ENCODE measurements at regions not wholly inside any gene's neighbourhood (a gene's known extent, or its start where the extent isn't known, plus 50 kb on each side); places are given as distances from the start of the nearest gene placed in this dataset.

- no peak for DNase-seq (ENCODE audit: low read depth)
Observed at GRCh38 chr11:115848080-115848479, 343.9 kb upstream of the CADM1 start.

GRCh38 chr11:115845872-115846271 lies 341.7 kb upstream of the CADM1 start:
- DNase-seq (ENCODE audit: low read depth): no peak

- no peak for DNase-seq (ENCODE audit: low read depth)
Observed at GRCh38 chr11:115843685-115844084, 339.5 kb upstream of the CADM1 start.

GRCh38 chr11:115843111-115843510 lies 338.9 kb upstream of the CADM1 start:
- no peak for DNase-seq (ENCODE audit: low read depth)

- DNase-seq (ENCODE audit: low read depth): no peak
Observed at GRCh38 chr11:115820026-115820425, 315.8 kb upstream of the CADM1 start.

- no peak for DNase-seq (ENCODE audit: low read depth)
Observed at GRCh38 chr11:115819014-115819413, 314.8 kb upstream of the CADM1 start.

DNA sequence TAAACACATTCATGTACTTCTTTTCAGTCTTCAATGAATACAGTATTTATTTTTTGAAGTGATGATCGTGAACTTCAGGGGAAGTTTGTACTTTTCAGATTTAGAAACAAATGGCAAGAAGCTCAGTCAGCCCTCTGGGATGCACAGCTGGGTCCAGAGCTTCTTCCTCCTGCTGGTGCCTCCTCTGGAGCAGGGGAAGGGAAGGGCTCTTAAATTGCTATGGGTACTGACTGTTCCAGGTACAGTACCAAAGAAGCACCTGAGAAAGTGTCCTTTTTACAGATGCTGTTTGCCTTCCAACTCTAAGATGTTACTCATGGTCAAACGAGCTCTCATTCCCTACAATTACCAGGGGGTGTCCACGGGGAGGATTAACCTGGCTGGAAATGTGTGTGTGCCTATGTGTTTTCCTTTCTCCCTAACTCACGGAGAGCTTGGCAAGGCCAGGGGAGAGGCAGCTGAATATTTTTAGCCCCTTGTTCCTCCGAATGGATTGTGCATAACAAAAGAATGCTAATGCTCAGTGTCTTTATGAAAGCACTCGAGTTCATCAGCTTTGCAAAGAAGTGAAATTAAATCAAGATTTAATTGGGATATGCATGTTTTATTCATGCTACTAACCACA lies 313.7 kb upstream of the CADM1 start:
- no peak for DNase-seq (ENCODE audit: low read depth)

GRCh38 chr11:115808351-115808940 lies 304.2 kb upstream of the CADM1 start:
- DNase-seq (ENCODE audit: low read depth): no peak

GRCh38 chr11:115806056-115806455 lies 301.8 kb upstream of the CADM1 start:
- DNase-seq (ENCODE audit: low read depth): no peak

- DNase-seq (ENCODE audit: low read depth): no peak
Observed at GRCh38 chr11:115803073-115803740, 299.0 kb upstream of the CADM1 start.

DNA sequence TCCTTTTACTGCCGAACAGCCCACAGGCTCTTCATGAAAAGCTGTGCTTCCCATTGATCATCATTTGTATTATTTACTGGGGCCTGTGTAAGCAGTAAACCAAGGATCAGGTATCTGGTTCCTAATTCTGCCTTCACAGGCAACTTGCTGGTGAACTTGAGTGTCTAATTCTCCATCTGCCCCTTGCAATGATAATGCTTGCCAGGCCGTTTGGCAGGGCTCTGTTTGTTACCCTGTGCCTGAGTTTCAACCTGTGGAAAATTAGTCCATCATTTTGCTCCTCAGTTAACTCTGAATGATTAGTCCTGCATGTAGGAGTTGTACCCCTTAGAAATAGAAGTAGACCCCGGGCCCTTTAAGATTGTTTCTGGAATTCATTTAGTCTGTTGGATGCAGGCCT lies 298.4 kb upstream of the CADM1 start:
- no peak for DNase-seq (ENCODE audit: low read depth)

- no peak for DNase-seq (ENCODE audit: low read depth)
Observed at GRCh38 chr11:115792903-115793302, 288.7 kb upstream of the CADM1 start.

GRCh38 chr11:115787302-115787701 lies 283.1 kb upstream of the CADM1 start:
- DNase-seq (ENCODE audit: low read depth): no peak

DNA sequence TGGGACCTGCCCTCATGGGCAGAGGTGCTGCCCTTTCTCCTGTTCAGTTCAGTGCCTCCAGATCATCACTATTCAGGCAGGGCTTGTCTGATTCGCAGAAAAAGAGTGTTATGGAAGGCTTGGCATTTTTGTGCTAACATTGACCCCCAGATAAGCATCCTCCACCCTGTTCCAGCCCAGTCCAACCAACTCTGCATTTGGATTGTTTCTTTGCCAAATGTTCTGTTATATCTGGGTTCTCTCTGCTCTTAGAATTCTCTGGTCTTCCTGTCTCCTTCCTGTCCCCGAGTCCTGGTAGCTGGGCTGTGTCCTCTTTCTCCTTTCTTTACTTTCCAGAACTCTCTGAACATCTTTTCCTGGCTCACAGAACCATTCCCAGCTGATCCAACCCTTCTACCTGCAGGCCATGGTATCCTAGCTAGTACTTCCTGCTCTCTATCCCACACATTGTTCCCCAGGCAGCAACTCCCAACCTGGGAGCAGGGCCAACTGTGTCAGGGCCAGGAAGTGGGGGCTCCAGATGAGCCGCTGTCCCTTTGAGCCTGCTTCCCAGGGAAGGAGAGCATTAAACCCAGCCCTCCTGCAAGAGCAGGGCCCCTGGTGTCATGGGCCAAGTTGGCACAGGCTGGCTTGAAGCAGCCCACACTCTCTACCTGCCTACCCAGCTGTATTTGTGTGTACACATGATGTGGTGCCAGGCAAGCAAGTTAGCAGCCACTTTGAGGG lies 280.7 kb upstream of the CADM1 start:
- DNase-seq (ENCODE audit: low read depth): no peak

DNA sequence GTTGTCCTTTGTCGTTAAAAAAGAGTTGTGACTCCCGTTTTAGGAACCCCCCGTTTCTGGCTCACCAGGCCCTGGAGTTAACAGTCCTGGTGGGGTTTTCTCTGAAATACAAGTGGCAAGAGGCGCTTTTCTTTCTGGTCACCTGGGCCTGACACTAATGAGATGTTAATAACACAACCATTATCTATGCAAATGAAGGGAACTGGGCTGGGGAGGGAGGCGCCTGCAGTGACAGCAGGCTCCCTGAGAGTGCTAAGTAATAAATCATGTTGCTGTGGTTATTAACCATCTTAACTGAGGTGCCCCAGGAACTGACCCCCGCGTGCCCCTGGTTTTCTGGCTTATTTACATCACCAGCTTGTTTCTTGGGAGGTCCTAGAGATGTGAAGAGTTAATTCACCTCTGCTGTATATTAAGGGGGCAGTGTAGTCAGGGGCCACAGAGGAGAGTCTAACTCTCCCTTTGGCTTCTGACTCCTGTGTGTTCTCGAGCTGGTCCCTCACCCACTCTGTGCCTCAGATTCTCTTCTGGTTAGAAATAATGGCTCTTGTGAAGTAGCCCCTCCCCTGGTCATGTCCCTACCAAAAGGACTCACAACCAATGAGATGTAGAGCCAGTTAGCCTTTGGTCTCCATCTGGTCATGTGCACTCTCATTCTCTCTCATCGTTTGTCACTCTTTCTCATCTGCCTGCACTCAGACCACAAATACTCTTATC lies 276.6 kb upstream of the CADM1 start:
- DNase-seq (ENCODE audit: low read depth): no peak

GRCh38 chr11:115778928-115779650 lies 274.9 kb upstream of the CADM1 start:
- no peak for DNase-seq (ENCODE audit: low read depth)

- DNase-seq (ENCODE audit: low read depth): no peak
Observed at GRCh38 chr11:115776916-115777315, 272.7 kb upstream of the CADM1 start.

DNA sequence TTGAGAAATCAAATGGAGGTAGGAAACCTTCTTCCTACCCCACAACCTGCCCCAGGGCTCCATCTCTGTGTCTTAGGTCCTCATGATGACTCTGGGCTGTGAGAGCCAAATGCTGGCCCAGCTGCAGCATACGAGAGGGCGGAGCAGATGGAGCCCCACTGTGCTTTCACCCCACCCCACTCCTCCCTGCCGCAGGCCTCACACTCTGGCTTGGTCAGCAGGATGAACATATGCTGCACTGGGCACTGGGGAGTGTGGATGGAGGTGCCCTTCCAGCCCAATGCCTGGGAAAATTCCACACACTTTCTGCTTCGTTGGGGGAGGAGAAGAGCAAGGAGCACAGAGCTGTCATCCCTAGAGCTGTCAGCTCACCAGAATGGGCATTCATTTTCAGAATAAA lies 271.6 kb upstream of the CADM1 start:
- DNase-seq (ENCODE audit: low read depth): no peak

DNA sequence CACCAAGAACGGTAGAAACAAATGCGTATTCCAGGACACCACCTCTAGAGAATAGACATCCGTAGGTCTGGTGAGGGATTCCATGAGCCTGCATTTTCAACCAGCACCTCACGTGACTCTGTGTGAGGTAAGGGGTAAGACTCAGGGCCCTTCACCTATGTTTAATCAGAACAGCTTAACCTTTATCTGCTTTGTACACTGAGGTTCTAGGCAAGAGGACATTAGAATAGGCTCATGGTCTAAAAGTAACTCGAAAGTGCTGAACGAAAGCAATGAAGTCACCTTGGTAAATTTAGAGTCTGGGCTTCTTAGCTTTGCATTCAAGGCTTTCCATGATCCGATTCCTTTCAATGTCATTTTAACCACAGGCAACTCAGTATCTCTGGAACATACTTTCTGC lies 270.5 kb upstream of the CADM1 start:
- no peak for DNase-seq (ENCODE audit: low read depth)

DNA sequence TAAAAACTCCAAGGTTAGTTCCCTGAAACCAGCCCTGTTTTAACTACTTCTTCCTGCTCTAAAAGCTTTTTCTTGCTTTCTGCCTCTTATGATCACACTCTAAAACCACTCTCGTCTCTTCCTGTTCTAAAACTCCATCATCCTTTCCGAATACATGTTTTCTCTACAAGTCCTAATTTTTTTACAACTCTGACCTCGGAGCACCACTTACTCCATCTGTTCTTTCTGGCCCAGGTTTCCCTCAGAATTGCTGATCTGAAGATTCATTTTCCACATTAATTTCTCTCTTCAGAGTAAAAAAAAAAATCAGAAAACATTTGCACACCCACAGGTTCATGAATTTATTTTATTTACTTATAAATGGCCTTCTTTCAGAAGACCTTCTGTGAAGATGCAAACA lies 265.7 kb upstream of the CADM1 start:
- DNase-seq (ENCODE audit: low read depth): no peak

DNA sequence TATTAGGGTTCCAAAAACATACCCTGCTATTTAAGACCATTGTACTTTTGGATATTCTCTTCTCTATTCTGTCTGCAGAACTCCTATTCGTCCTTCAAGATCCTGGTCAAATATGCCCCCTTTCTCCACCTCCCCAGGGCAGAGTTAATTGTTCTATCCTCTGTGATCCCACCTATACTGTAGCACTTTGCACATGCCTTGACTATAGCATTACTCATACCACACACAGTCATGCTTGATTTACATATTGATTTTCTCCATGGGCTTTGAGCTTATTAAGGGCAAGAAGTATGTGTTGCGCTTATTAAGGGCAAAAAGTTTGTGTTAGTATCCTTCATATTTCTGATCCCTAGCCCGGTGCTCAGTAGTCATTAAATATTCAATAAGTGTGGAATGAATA lies 263.7 kb upstream of the CADM1 start:
- no peak for DNase-seq (ENCODE audit: low read depth)

Measured in activated T-cell treated with anti-CD3 and anti-CD28 coated beads for 24 hours (primary cell).